H1 (cell line): ENCODE measurements at regions not wholly inside any gene's neighbourhood (a gene's known extent, or its start where the extent isn't known, plus 50 kb on each side); places are given as distances from the start of the nearest gene placed in this dataset.

Experiments
- CHD7 ChIP-seq: fragments of 300-600 bp; sonication (generic); IDR thresholded peaks from 2 replicates; pipeline ENCODE4 v1.7.1; 2012; ENCODE audit warnings: low read length, moderate library complexity, mild to moderate bottlenecking, inconsistent platforms; ENCODE audit not compliant: insufficient replicate concordance
- CREB1 ChIP-seq: IDR thresholded peaks from 2 replicates; pipeline ENCODE4 v1.6.1; 2012; ENCODE audit warnings: inconsistent platforms
- GTF2F1 ChIP-seq: IDR thresholded peaks from 2 replicates; pipeline ENCODE4 v1.6.1; 2012; ENCODE audit warnings: low read depth, low read length, improper control_type of control experiment, borderline replicate concordance
- KDM4A ChIP-seq: IDR thresholded peaks from one replicate; pipeline ENCODE4 v1.7.1; 2012; ENCODE audit warnings: low read depth, mild to moderate bottlenecking, moderate library complexity, low read length, inconsistent platforms; ENCODE audit not compliant: severe bottlenecking
- TEAD4 ChIP-seq: IDR thresholded peaks from 2 replicates; pipeline ENCODE4 v1.6.1; 2012; ENCODE audit warnings: low read depth, low read length, inconsistent platforms, mixed read lengths

- TF ChIP-seq CHD7 (no peak), TEAD4 (no peak), GTF2F1 (no peak), KDM4A (no peak), CREB1 (no peak)
Observed at GRCh38 chr10:10958041-10958440, 59.6 kb upstream of the CELF2 start (continued).
